ENCODE measurements at regions not wholly inside any gene's neighbourhood (a gene's known extent, or its start where the extent isn't known, plus 50 kb on each side); places are given as distances from the start of the nearest gene placed in this dataset.
"Not testable (repeated sequence)": the region's sequence is repeated elsewhere in the genome, so short reads cannot be mapped to it uniquely, and the experiment has no call there.

- H3K27ac ChIP-seq: no peak overlapping the region
- H3K36me3 ChIP-seq: no peaks in the 10 kb centered on the region
- no peak overlapping the region for H3K4me3 ChIP-seq
- TF ChIP-seq CTCF (IDR thresholded peaks at IDR 0.05; ENCODE audit: low read depth, low read length): no peak
- H3K4me1 ChIP-seq (ENCODE audit: low read depth): no peaks in the 10 kb centered on the region
- H3K9me3 ChIP-seq (ENCODE audit: low read depth): no peaks in the 10 kb centered on the region
- no peaks in the 10 kb centered on the region for H3K27me3 ChIP-seq
- peak; percentile 44 to 79 for DNase-seq (ENCODE audit: low read depth in 1 of 2, low spot score in 1 of 2)
These were observed 512.1 kb downstream of the IRS2 start for GRCh38 chr13:109274188-109274821.

GRCh38 chr13:109273326-109273751, 513.0 kb downstream of the IRS2 start:
- Histone ChIP-seq H3K27ac (no peak overlapping the region), H3K27me3 (no peaks in the 10 kb centered on the region), H3K4me3 (no peak overlapping the region), H3K9me3 (ENCODE audit: low read depth) (no peaks in the 10 kb centered on the region), H3K4me1 (ENCODE audit: low read depth) (no peaks in the 10 kb centered on the region), H3K36me3 (no peaks in the 10 kb centered on the region)
- DNase-seq (ENCODE audit: low read depth in 1 of 2, low spot score in 1 of 2): peak in 1 of 2 donors; percentile 34
- TF ChIP-seq CTCF (IDR thresholded peaks at IDR 0.05; ENCODE audit: low read depth, low read length): no peak

GRCh38 chr13:109272595-109273325, 513.6 kb downstream of the IRS2 start:
- Histone ChIP-seq H3K4me3 (no peak overlapping the region), H3K27ac (no peak overlapping the region), H3K9me3 (ENCODE audit: low read depth) (no peaks in the 10 kb centered on the region), H3K27me3 (no peaks in the 10 kb centered on the region), H3K36me3 (no peaks in the 10 kb centered on the region), H3K4me1 (ENCODE audit: low read depth) (no peaks in the 10 kb centered on the region)
- DNase-seq (ENCODE audit: low read depth in 1 of 2, low spot score in 1 of 2): peak in 1 of 2 donors; percentile 35
- TF ChIP-seq CTCF (IDR thresholded peaks at IDR 0.05; ENCODE audit: low read depth, low read length): no peak

GRCh38 chr13:109271555-109272541, 514.5 kb downstream of the IRS2 start:
- no peak for TF ChIP-seq CTCF (IDR thresholded peaks at IDR 0.05; ENCODE audit: low read depth, low read length)
- Histone ChIP-seq H3K9me3 (ENCODE audit: low read depth) (no peaks in the 10 kb centered on the region), H3K27me3 (no peaks in the 10 kb centered on the region), H3K27ac (no peak overlapping the region), H3K36me3 (no peaks in the 10 kb centered on the region), H3K4me3 (no peak overlapping the region), H3K4me1 (ENCODE audit: low read depth) (no peaks in the 10 kb centered on the region)
- DNase-seq (ENCODE audit: low read depth in 1 of 2, low spot score in 1 of 2): no peak

GRCh38 chr13:109271061-109271460, 515.3 kb downstream of the IRS2 start:
- DNase-seq (ENCODE audit: low read depth in 1 of 2, low spot score in 1 of 2): no peak
- TF ChIP-seq CTCF (IDR thresholded peaks at IDR 0.05; ENCODE audit: low read depth, low read length): no peak
- Histone ChIP-seq H3K36me3 (no peaks in the 10 kb centered on the region), H3K9me3 (ENCODE audit: low read depth) (no peaks in the 10 kb centered on the region), H3K27me3 (no peaks in the 10 kb centered on the region), H3K27ac (no peak overlapping the region), H3K4me1 (ENCODE audit: low read depth) (no peaks in the 10 kb centered on the region), H3K4me3 (no peak overlapping the region)

GRCh38 chr13:109269381-109269780, 517.0 kb downstream of the IRS2 start:
- H3K27me3 ChIP-seq; H3K27ac ChIP-seq; H3K4me3 ChIP-seq; H3K36me3 ChIP-seq; H3K4me1 ChIP-seq (ENCODE audit: low read depth); DNase-seq (ENCODE audit: low read depth in 1 of 2, low spot score in 1 of 2); H3K9me3 ChIP-seq (ENCODE audit: low read depth): not testable (repeated sequence)

GRCh38 chr13:109268492-109268891, 517.9 kb downstream of the IRS2 start:
- not testable (repeated sequence) for H3K27ac ChIP-seq; H3K9me3 ChIP-seq (ENCODE audit: low read depth); H3K36me3 ChIP-seq; H3K4me1 ChIP-seq (ENCODE audit: low read depth); H3K27me3 ChIP-seq; DNase-seq (ENCODE audit: low read depth in 1 of 2, low spot score in 1 of 2); H3K4me3 ChIP-seq

- H3K4me3 ChIP-seq; DNase-seq (ENCODE audit: low read depth in 1 of 2, low spot score in 1 of 2): not testable (repeated sequence)
These were observed 519.0 kb downstream of the IRS2 start for GRCh38 chr13:109267400-109267799.

More at GRCh38 chr13:109267400-109267799, 519.0 kb downstream of the IRS2 start:
- H3K4me1 ChIP-seq (ENCODE audit: low read depth); H3K27me3 ChIP-seq; H3K27ac ChIP-seq; H3K9me3 ChIP-seq (ENCODE audit: low read depth); H3K36me3 ChIP-seq: not testable (repeated sequence)
